Activated gamma-delta T cell treated with anti-CD3 and anti-CD28 coated beads, Interleukin-2, amount 50 U/mL, for 16 hours (primary cell): ENCODE measurements at regions not wholly inside any gene's neighbourhood (a gene's known extent, or its start where the extent isn't known, plus 50 kb on each side); places are given as distances from the start of the nearest gene placed in this dataset.
"Not testable (repeated sequence)": the region's sequence is repeated elsewhere in the genome, so short reads cannot be mapped to it uniquely, and the experiment has no call there.

Source experiments
- DNase-seq: peaks from one replicate; pipeline ENCODE4 v3.0.0-alpha.2; 2020; ENCODE audit warnings: low read depth

DNA sequence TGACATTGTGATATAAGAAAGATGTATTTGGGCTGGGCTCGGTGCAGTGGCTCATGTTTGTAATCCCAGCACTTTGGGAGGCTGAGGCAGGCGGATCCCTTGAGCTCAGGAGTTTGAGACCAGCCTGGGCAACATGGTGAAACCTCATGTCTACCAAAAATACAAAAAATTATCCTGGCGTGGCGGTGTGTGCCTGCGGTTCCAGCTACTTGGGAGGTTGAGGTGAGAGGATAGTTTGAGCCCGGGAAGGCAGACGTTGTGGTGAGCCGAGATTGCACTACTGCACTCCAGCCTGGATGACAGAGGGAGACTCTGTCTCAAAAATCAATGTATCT, 201.9 kb downstream of the SEC14L1 start:
- not testable (repeated sequence) for DNase-seq

DNA sequence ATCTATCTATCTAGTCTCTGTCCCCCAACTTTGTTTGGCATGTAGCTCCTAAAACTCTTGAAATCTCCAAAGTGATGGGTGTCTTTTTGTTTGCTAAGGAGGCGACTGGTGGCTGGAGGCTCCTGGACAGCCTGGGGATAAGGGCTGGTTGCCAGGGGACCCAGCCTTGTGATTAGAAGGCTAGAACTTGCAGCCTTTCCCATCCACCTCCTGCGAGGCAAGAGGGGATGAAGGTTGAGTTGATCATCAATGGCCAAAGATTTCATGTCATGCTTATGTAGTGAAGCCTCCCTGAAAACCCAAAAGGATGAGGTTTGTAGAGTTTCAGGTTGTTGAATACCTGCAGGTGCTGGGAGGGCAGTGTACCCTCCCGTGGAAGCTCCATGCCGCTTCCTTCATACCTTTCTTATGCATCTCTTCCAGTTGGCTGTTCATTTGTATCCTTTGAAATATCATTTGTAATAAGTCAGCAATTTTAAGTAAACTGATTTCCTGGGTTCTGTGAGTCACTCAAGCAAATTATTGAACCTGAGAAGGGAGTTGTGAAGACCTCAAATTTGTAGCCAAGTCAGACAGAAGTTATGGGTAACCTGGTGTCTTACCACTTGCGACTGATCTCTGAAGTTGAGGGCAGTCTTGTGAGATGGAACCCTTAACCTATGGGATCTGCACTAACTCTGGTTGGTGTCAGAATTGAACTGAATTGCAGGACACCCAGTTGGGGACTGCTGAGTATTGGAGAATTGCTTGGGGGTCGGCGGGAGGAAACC, 202.4 kb downstream of the SEC14L1 start:
- no peak for DNase-seq

DNA sequence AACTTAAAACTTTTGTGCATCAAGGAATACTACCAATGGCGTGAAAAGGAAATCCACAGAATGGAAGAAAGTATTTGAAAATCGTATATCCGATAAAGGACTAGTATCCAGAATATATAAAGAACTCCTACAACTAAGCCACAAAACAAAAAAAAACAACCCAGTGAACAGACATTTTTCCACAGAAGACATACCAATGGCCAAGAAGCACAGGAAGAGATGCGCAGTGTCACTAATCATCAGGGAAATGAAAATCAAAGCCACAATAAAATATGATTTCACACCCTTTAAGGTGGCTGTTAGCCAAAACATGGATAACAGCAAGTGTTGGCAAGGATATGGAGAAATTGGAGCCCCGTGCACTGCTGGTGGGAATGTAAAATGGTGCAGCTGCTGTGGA, 203.3 kb downstream of the SEC14L1 start:
- DNase-seq = no peak

DNA sequence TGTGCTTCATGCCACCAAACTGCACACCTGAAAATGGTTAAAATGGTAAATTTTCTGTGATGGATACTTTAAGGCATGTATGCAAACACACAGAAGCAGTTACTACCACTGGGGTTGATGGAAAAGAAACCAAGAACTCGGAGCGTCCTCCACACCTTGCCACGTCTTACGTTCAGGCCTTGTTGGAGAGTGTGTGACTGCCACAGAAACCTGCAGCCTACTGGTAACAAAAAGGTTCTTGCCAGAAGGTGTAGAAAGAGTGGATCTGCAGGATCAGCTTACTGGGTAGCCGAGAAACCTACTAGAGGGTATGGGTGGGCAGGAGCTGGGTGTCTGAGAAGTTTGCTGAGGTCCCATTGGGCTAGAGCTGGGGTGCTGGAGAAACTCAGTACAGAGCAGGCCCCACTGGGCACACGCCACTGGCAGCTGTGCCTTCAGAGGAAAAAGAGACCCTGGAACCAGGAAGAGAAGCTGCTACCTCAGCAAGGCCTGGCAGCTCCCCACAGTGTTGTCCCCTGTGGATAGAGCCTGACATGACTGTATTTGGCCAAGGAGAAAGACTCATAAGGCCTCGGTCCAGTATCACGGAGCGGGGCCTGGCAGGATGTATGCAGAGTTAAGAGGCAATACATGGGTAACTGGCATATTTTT, 204.6 kb downstream of the SEC14L1 start:
- no peak for DNase-seq

DNA sequence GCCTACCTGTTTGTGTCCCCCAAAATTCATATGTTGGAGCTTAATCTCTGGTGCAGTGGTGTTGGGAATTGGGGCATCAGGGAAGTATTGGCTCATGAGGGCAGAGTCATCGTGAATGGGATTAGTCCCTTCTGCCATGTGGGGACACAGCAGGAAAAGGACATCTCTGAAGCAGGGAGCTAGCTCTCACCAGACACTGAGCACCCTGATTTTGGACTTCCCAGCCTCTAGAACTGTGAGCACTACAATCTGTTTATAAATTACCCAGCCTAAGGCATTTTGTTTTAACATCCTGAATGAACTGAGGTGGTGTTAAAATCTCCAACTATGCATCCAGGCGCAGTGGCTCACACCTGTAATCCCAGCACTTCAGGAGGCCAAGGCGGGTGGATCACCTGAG, 206.0 kb downstream of the SEC14L1 start:
- DNase-seq = no peak

DNA sequence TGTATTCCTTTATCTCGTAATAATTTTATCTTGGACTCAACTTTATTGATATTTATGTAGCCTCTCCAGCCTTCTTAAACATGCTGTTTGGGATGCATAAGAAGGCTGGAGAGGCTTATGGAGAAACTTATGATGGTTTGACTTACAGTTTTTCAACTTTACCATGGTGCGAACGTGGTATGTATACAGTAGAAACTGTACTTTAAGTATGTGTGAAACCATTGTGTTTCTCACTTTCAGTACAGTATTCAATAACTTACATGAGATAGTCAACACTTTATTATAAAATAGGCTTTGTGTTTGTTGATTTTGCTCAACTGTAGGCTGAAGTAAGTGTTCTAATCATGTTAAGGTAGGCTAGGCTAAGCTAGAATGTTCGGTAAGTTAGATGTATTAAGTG, 206.8 kb downstream of the SEC14L1 start:
- no peak for DNase-seq

DNA sequence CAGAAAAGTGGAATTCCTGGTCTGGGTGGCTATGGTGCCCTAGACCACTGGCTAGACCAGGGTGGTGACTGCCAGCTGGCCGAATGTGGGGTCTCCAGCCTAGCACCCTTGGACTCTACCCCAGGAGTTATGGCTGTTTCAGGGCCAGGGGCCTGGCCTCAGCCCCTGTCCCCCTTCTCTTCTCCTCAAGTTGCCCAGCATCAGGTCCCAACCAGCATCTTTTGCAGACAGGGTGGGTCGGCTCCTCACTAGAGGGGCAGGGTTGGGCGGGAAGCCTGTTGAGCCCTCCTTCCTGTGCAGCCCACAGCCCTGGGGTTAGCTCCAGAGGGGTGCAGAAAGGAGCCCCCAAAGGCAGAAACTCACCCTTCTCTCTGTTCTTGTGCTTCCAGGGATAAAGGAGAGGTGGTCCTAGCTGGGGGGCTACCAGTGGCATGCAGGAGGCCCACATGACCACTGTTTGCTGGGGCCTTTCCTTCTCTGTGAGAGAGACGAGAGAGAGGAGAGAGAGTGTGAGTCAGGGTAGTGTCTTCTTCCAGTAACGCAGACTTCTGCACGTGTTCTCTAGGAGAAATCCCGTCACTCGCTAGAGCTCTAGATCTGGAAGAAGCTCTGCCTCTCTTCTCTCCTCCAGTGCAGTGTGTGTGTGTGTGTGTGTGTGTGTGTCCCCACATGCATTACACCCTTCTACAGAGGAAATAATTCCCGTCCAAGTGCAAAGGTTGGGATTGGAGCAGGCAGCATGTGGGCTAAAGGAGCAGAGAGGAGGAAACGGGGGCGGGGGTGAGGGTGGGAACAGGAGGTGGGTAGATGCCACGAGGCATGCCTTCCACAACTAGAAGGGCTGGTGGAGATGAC, 209.4 kb downstream of the SEC14L1 start:
- DNase-seq = no peak

DNA sequence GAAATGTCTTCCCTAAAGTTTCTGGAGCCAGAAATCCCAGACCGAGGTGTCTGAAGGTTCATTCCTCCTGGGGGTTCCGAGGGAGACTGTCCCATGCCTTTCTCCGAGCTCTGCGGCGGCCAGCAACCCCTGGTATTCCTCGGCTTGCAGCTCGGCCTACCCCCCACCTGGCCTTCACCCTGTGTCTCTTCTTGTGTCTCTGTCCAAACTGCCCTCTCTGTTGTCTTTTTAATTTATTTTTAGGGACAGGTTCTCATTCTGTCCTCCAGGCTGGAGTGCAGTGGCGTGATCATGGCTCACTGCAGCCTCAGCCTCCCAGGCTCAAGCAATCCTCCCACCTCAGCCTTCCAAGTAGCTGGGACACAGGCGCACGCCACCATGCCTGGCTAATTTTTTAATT, 211.7 kb downstream of the SEC14L1 start:
- DNase-seq = no peak

DNA sequence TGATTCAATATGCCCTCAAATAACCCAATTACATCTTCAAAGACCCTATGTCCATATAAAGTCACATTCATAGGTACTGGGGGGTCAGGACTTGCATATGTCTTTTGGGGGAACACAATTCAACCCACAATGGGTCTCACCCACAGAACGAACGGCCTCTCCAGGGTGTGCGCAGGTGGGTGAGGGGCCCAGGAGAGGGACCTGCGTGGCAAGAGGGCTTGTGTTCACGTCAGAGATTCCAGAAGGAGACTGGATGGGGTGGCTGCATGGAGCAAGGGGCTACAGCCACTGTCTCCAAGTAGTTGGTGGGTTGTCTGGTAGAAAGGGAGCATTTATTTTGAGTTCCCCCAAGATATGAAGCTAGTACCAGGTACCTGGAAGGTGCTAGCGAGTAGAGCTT, 212.2 kb downstream of the SEC14L1 start:
- no peak for DNase-seq

DNA sequence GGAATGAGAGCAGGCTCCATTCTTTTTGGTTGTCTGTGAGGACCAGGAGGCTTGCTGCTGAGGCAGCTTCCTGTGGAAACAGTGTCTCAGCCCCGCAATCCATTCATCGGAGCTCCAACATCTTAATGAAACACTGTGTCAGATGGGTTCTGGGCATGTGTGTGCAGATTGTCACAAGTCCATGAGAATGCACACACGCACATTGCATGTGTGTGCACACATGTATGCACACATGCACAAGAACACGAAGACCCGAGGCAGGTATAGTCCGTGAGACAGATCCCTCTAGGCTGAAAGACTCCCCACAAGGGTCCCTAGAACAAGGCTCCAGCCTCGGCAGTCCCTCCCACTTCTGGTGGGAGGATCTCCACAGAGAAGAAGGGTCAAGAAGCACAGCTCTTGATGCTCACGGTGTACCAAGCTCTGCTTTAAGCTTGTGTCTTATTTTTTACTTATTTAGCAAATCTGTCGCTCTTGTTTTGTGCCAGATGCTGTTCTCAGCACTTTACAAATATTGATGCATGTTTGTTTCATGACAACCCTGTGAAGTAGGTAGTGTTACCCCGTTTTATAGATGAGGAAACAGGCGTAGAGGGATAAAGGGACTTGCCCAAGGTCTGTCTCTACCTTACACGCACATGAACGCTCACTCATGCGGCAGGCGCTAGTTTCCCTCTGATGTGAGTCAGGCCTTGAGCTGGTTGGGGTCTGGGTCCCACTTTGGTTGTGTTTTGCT, 213.1 kb downstream of the SEC14L1 start:
- no peak for DNase-seq

DNA sequence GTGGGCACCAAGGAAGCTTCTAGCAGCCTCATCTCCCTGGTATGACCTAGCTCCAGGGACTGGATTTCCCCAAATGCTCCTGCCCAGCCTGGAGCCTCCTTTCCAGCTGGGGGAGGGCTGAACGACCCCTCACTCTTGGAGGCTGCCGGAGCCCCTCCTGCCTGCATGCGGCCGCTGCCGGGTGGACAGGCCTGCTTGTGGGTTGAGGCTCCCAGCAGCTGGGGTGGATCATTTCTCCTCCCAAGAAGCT, 213.6 kb downstream of the SEC14L1 start:
- no peak for DNase-seq

DNA sequence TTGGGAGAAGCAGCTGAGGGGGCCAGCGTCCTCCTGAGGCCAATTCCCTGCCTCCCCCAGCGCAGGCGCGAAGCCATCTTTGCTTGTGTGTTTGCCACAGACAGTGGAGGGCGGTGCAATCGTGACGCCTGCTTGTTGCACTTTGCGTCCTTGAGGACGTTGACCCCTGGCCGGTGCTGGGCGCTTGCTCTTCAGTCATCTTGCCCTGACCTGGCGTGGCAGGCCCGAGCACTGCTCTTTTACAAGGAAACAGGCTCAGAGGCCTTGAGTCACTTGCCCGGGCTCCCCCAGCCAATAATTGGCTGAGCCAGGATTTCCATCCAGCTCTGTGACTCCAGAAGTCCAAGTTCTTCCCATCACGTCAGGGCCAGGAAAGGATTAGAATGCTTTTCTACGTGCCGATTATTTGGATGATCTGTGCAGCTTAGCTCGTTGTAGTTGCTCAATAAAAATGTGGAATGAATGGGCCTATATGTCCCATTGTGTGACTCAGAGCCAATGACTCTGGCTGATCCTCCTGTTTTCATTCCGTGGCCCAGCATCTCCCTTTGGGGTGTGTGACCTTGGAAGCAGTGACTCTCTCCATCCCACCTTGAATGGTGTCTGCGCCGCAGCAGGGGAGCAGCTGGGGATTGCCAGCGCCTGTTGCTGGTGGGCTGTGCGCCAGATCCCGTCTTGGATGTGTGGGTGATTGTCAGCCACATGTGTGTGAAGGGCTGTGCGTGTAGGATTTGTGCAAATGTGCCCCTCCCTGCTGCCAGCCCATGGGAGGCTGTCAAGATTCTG, 214.1 kb downstream of the SEC14L1 start:
- DNase-seq = no peak

DNA sequence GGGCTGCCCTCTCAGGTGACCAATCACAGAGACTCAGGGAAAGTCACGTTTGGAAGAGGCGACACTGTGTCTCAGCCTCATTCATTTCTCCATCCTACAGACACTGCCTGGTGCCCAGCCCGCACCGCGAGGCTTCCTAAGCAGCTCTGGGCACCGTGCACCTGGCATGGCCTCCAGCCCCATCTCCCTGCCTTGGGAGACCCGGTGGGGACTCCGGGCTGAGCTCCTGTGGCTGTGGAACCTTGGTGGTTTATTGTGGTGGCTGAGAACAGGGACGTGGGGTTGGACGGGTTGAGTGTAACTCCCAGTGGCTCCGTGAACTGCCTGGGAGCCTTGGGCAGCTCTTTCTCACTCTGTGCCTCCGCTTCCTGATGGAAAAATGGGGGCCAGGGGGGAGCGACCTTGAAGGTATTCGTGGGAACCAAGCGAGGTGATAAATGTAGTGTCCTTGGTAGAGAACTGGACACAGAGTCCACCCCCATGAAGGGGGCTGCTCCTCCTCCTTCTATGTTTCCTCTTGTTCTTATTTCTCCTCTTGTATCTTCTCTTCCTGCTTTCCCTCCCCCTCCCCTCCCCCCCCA, 215.4 kb downstream of the SEC14L1 start:
- DNase-seq = no peak

DNA sequence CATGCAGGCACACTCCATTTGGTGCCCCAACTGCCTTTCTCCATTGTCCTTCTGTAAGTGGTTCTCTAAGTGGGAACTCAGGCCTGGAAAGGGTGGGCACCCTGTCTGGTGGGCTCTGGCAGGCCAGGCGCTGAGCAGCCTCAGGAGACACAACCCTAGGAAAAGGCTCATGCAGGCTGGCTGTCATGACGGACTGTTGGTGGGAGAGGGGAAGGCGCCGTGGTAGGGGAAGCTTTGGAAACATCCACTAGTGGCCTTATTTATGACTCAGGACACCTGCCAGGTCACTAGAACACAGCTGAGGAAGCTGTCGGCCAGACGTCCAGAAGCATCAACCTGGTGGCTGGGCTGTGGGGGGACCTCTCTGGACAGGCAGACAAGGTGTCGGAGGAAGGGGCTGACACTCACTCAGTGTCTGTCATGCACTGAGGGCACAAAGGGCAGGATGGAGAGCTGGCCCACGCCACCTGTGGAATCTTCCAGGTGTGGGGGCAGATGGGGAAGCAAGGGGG, 216.0 kb downstream of the SEC14L1 start:
- no peak for DNase-seq

DNA sequence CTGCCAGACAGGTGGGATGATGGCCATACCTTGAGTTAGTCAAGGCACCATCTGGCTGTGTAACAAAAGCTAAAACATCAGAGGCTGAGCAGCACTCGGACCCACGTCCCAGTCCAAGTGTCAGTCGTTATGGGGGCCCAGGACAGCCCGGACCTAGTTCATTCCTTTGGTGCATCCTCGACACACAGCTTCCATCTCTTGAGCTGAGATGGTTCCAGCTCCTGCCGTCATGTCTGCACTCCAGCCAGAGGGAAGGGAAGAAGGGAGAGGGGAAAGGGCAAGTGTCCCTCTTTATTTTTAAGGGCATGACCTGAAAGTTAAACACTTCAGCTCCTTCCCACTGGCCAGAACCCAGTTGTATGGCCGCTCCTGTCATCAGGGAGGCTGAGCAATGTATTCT, 218.0 kb downstream of the SEC14L1 start:
- DNase-seq = no peak

DNA sequence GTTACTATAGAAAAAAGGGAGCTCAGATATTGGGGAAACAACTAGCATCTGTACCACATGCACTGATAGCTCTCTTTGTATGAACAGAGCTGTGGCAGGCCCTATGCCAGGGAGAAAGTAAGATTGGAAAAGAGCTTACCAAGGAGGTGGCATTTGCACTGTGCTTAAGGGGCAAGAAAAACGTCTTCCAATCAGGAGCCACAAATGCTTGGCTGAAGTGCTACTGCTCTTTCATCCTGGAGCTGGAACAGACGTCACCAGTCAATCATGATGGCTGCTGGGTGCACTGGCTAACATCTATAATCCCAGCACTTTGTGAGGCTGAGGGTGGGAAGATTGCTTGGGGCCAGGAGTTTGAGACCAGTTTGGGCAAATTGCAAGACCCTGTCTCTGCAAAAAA, 218.5 kb downstream of the SEC14L1 start:
- no peak for DNase-seq

DNA sequence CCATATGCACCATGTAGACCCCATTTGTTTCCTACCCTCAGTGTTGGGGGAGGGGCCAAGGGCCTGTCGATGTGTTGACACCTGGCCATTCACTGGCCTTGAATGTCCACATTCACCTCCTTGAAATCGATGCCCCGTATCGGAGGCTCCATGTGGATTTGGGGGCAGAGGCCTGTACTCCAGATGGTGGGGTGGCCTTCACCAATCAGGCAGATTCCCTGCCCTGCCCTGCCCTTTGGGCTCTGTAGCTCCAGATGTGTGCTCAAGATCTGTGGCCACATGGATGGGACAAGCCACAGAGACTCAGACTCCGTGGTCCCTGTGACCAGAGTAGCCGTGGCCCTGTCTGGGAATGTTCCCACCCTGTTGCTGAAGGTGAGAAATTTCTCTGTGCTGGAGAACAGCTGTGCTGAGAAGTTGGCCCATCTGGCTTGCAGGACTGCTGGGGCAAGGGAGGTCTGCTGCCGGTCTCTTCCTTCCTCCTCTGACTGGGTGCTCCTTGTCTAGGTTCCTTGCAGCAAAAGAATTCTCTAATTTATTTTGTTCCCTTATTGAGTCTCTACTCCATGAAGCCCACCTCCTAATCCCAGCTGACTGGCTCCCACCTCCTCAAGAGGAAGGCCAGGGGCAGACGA, 221.3 kb downstream of the SEC14L1 start:
- DNase-seq = no peak

DNA sequence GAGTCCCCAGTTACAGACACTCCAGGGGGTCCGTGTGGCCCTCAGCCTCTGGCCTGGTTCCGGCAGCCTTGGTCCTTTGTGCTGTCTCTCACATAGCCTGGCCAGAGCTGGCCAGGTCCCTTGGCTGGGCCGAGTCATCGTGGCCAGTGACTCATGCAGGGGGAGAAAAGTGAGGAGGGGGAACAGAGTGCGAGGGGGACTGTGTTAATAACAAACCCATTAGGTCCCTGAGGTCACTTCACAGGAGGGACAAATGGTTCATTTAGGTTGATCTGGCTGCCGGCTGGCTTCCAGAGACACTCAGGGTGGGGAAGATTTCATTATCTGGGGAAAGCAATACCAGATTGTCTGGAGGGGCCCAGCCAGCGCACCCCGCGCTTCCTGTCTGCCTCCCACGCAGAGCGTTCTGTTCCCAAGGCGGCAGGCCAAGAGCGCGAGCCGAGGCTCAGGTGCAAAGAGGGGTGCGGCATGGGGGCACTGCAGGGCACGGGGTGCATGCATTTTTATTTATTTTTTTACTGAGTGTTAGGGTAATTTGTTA, 223.1 kb downstream of the SEC14L1 start:
- no peak for DNase-seq

DNA sequence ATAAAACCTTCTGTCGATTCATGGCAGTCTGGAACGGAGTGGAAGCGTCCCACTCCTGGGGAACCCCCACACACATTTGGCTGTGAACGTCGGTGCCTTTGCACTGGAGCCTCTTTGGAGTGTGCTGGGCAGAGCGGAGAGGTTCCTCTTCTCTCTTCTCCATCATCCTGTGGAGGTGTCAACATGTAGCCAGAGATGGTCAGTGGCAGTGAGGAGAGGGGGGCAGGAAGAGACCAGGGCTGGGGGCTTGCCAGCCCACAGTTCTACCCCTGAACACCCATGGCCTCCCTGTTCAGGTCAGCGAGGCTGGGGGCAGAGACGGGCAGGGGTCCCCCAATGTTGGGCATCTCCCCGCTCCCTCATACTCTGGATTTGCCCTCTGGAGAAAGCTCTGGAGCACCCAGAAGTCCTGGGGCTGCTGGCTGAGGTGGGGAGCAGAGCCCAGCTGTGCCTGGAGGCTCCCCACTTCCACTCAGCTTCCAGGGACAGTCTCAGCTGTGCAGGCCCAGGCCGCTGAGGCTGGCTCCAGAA, 223.7 kb downstream of the SEC14L1 start:
- DNase-seq = no peak

DNA sequence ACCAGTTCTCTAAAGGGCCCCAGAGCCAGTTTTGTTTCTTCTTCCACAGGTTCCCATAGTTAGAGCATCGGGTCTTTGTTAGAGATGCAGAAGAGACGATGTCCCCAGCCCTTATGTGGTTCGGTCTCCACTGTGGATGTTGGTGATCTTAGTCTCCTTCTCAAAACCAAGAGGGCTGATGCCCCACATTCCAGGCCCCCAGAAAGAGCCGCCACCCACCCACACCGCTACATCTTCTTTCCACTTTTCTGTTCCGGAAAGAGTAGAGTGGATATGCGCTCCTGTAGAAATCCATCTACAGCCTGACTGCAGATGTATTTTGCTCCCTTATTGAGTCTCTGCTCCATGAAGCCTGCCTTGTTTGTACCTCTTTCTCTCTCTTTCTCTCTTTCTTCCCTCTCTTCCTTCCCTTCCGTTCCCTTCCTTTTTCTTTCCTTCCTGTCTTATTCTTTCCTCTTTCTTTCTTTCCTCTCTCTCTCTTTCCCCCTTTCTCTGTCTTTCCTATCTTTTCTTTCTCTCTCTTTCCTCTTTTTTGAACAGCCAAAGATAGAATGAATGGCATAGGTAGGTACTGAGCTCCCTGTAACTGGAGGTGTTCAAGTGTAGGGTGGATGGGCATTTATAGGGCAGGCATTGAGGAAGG, 224.3 kb downstream of the SEC14L1 start:
- DNase-seq = no peak
